Large intestine (tissue), 3 donors: ENCODE measurements at regions not wholly inside any gene's neighbourhood (a gene's known extent, or its start where the extent isn't known, plus 50 kb on each side); places are given as distances from the start of the nearest gene placed in this dataset.
"Not testable (repeated sequence)": the region's sequence is repeated elsewhere in the genome, so short reads cannot be mapped to it uniquely, and the experiment has no call there.

Source experiments
- DNase-seq, 2 donors: peaks; one replicate each; pipeline versions ENCODE4 v3.0.0 to v3.0.0-alpha.2; 2013
- H3K27ac ChIP-seq: one replicate; pipeline ENCODE4 v1.5.1; 2013; ENCODE audit warnings: low read length
- H3K27me3 ChIP-seq: 2 replicates; pipeline ENCODE4 v1.6.1; 2013; ENCODE audit warnings: low read length; ENCODE audit not compliant: control insufficient read depth, insufficient read depth
- H3K36me3 ChIP-seq: 2 replicates; pipeline ENCODE4 v1.6.1; 2013; ENCODE audit warnings: low read length; ENCODE audit not compliant: control insufficient read depth, insufficient read depth
- H3K4me1 ChIP-seq: one replicate; pipeline ENCODE4 v1.6.1; 2013; ENCODE audit warnings: low read length; ENCODE audit not compliant: control insufficient read depth, insufficient read depth
- H3K4me3 ChIP-seq: one replicate; pipeline ENCODE4 v1.5.1; 2013; ENCODE audit warnings: low read length
- H3K9me3 ChIP-seq: one replicate; pipeline ENCODE4 v1.6.1; 2013; ENCODE audit warnings: mild to moderate bottlenecking, low read depth, low read length, moderate library complexity; ENCODE audit not compliant: control insufficient read depth
- WGBS: methylation state at CpG from one replicate; pipeline ENCODE4 v1.1.5; 2013; ENCODE audit warnings: low lambda C conversion rate; ENCODE audit not compliant: insufficient coverage; 5-methylcytosine and 5-hydroxymethylcytosine counted together

GRCh38 chr10:31133792-31134310 lies 102.2 kb upstream of the ZNF438 start:
- peak overlapping the region; percentile 51 for H3K4me3 ChIP-seq
- no peaks in the 10 kb centered on the region for H3K27me3 ChIP-seq
- peak overlapping the region; percentile 71 for H3K27ac ChIP-seq
- H3K9me3 ChIP-seq = no peaks in the 10 kb centered on the region
- H3K36me3 ChIP-seq = no peaks in the 10 kb centered on the region
- H3K4me1 ChIP-seq = peaks cover 15% of the 10 kb centered on the region
- whole genome bisulfite sequencing = no CpG with 5 or more reads among the region's 37 CpGs
- DNase-seq = peak; percentile 89

DNA sequence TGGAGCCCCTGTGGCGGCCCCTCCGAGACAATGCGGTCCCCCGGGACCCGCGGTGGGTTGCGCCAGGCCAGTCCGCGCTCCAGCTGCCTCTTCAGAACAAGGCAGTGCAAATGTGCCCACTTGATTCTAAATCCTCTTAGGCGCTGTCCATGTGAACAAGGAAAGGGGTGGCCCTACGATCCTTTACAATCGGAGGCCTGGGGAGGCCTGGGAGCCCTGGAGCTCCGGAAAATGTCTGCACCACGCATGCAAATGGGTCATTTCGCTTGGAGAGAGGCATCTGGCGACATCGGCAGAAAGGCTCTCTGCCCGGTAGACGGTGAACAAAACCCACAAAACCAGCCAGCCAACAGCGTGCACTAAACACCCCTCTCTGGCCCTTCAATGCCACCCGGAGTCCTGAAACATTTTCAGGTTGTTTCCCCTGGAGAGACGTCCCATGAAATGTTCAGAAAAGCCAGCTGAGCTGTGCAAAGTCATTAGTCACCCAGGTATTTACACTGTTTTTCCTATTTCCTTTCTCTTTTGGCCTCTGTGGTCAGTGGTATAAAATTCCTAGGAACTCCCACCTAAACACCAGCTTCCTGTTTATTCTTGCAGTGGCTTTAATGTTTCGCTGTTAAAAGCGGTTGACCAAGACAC lies 102.8 kb upstream of the ZNF438 start:
- H3K36me3 ChIP-seq = no peaks in the 10 kb centered on the region
- H3K27me3 ChIP-seq = no peaks in the 10 kb centered on the region
- peaks cover 15% of the 10 kb centered on the region for H3K4me1 ChIP-seq
- peak overlapping the region; percentile 51 for H3K4me3 ChIP-seq
- WGBS = 62% methylated on average over 2 of the region's 24 CpGs
- peak; percentile 28 to 65 for DNase-seq
- peak overlapping the region; percentile 71 for H3K27ac ChIP-seq
- no peaks in the 10 kb centered on the region for H3K9me3 ChIP-seq

DNA sequence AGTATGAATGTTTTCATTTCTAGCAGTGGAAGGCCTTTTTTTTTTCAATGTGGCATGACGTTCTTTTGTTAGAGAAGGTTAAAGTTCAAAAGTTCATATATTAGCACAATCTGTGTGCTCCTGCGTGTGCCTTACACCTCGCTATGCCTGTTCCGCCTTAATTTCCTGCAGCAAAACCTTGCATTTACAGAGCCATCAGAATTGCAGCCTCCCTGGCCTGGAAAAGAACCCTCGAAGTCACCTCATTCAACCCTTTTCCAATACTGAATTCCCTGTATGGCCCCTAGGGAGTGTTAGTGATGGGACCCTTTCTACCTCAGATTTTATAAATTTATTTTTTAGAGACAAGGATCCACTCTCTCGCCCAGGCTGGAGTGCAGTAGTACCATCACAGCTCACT lies 103.5 kb upstream of the ZNF438 start:
- WGBS = no CpG with 5 or more reads among the region's 6 CpGs
- Histone ChIP-seq H3K4me3 (no peak overlapping the region), H3K4me1 (peaks cover 15% of the 10 kb centered on the region), H3K9me3 (no peaks in the 10 kb centered on the region), H3K36me3 (no peaks in the 10 kb centered on the region), H3K27me3 (no peaks in the 10 kb centered on the region), H3K27ac (peak overlapping the region; percentile 46)
- DNase-seq = peak in 1 of 2 donors; percentile 40

- not testable (repeated sequence) for H3K36me3 ChIP-seq, H3K9me3 ChIP-seq, H3K4me3 ChIP-seq, DNase-seq, H3K27me3 ChIP-seq, H3K27ac ChIP-seq
- 100% methylated on average over 1 of the region's 8 CpGs for WGBS
- peaks cover 15% of the 10 kb centered on the region for H3K4me1 ChIP-seq
These were observed 104.1 kb upstream of the ZNF438 start for GRCh38 chr10:31135791-31136190.

DNA sequence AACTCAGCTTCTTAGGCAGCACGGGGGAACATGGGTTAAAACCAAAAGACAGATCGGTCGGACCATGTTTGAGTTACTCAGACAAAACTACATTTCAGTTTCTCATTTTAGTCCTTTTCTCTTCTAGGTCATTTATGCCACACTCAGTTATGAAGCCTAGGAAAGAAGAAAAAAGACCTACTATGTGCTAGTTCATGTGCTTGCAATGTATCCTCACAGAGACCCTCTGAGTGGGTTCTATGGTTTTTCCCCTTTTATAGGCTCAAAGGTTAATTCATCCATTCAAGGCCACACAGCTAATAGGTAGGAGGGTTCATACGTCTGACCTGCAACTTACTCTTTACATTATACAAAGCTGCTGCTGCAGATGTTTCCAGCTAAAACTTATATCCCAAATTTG lies 104.7 kb upstream of the ZNF438 start:
- no CpG with 5 or more reads among the region's 4 CpGs for WGBS
- Histone ChIP-seq H3K4me3 (no peak overlapping the region), H3K36me3 (no peaks in the 10 kb centered on the region), H3K9me3 (no peaks in the 10 kb centered on the region), H3K27me3 (no peaks in the 10 kb centered on the region), H3K4me1 (peaks cover 15% of the 10 kb centered on the region), H3K27ac (peak overlapping the region; percentile 34)
- DNase-seq = no peak

DNA sequence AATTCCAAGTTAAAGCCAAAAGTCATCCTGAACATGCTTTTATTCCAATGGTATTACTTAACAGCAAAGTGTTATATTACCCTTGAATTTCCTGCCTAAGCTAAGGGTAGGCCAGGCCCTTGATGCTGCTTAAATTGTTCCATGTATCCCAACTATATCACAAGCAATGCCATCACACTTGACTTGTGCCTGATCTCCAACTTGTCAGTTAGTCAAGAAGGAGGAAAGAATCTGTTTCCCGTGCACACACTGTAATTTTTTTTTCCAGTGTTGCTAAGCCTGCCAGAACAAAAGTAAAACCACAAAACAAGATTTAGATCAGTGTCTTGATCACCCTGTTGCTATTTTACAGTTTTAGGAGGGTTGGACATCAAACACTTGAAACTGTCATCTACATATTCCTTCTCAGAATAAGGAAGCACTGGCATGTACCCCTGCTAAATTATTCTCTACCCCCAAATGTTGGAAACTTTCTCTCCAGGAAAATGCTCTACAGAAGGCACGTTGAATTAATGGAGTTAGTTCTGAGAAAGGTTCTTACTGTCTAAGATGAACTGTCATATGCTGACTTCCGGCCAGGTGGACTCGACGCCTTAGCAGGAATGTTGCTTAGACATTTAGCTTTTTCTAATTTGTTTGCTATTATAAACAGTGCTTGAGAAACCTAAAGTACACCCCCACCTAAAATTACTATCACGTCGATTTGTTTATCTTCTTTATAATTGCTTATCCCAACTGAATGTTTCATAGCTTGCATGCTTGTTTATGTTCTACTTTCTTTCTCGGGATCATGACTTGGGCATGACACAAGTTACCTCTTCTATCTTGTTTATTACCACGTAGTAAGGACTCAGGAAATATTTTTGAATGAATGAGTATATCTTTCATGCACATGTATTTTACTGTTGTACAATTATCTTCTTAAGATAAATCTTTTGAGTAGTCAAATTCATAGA lies 105.5 kb upstream of the ZNF438 start:
- WGBS = 83% methylated on average over 1 of the region's 9 CpGs
- peak in 1 of 2 donors; percentile 9 for DNase-seq
- Histone ChIP-seq H3K4me3 (no peak overlapping the region), H3K27me3 (no peaks in the 10 kb centered on the region), H3K9me3 (no peaks in the 10 kb centered on the region), H3K27ac (peak overlapping the region; percentile 34), H3K4me1 (peaks cover 15% of the 10 kb centered on the region), H3K36me3 (no peaks in the 10 kb centered on the region)

DNA sequence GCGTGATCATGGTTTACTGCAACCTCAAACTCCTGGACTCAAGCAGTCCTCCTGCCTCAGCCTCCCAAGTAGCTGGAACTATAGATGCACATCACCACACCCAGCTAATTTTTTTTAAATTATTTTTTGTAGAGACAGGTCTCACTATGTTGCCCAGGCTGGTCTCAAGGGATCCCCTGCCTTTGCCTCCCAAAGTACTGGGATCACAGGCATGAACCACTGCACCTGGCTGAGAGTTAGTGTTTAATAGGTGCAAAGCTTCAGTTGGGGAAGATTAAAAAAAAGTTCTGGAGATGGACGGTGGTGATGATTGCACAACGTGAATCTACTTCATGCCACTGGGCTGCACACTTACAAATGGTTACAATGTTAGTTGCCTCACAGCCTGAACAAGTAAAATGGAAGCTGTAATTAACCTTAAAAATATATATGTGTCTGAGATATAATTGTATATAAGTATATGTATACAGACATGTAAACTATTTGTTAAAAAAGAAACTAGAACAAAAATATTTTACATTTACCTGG lies 106.4 kb upstream of the ZNF438 start:
- 0% methylated on average over 1 of the region's 3 CpGs for WGBS
- no peak overlapping the region for H3K27ac ChIP-seq
- H3K9me3 ChIP-seq = no peaks in the 10 kb centered on the region
- H3K27me3 ChIP-seq = no peaks in the 10 kb centered on the region
- no peaks in the 10 kb centered on the region for H3K36me3 ChIP-seq
- DNase-seq = no peak
- no peak overlapping the region for H3K4me3 ChIP-seq
- H3K4me1 ChIP-seq = peaks cover 15% of the 10 kb centered on the region

- Histone ChIP-seq H3K4me3 (no peak overlapping the region), H3K4me1 (peaks cover 8% of the 10 kb centered on the region), H3K9me3 (no peaks in the 10 kb centered on the region), H3K27me3 (no peaks in the 10 kb centered on the region), H3K36me3 (no peaks in the 10 kb centered on the region), H3K27ac (no peak overlapping the region)
- no CpG with 5 or more reads among the region's 6 CpGs for WGBS
- no peak for DNase-seq
These were observed 107.8 kb upstream of the ZNF438 start for GRCh38 chr10:31139497-31139896.

GRCh38 chr10:31140716-31141115 lies 109.1 kb upstream of the ZNF438 start:
- no peak overlapping the region for H3K4me3 ChIP-seq
- WGBS = no CpG with 5 or more reads among the region's 1 CpG
- H3K9me3 ChIP-seq = no peaks in the 10 kb centered on the region
- H3K36me3 ChIP-seq = no peaks in the 10 kb centered on the region
- no peak overlapping the region for H3K27ac ChIP-seq
- DNase-seq = no peak
- peaks cover under 1% of the 10 kb centered on the region for H3K4me1 ChIP-seq
- H3K27me3 ChIP-seq = peaks cover under 1% of the 10 kb centered on the region

- Histone ChIP-seq H3K27me3 (peaks cover 2% of the 10 kb centered on the region), H3K4me1 (peaks cover 6% of the 10 kb centered on the region), H3K4me3 (no peak overlapping the region), H3K36me3 (no peaks in the 10 kb centered on the region), H3K9me3 (no peaks in the 10 kb centered on the region), H3K27ac (no peak overlapping the region)
- DNase-seq = no peak
- WGBS = 67% methylated on average over 1 of the region's 5 CpGs
These were observed 110.4 kb upstream of the ZNF438 start for GRCh38 chr10:31142026-31142425.
